ENCODE measurements at regions not wholly inside any gene's neighbourhood (a gene's known extent, or its start where the extent isn't known, plus 50 kb on each side); places are given as distances from the start of the nearest gene placed in this dataset.

DNA sequence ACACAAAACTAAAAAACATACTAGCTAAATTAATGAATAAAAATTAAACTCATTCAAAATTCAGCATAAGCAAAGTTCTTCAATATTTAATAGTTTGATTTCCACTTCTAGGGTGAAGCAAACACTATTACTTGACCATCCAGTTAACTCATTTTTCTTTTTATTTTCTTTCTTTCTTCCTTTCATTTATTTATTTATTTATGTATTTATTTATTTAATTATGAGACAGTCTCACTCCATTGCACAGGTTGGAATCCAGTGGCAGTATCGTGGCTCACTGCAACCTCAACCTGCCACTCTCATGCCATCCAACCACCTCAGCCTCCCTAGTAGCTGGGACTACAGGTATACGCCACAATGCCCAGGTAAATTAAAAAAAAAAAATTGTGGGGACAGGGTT lies 2069.5 kb downstream of the NCAM2 start:
- no peak for TF ChIP-seq CTCF (IDR thresholded peaks at IDR 0.05; ENCODE audit: low read depth, low read length, missing control alignments)
- in situ Hi-C loops (cut with HindIII; ENCODE audit: low sequenced_read_pairs): no loop called here
- H3K4me3 ChIP-seq (ENCODE audit: low read depth, low read length): no peak overlapping the region
- DNase-seq (ENCODE audit: low read depth): no peak

DNA sequence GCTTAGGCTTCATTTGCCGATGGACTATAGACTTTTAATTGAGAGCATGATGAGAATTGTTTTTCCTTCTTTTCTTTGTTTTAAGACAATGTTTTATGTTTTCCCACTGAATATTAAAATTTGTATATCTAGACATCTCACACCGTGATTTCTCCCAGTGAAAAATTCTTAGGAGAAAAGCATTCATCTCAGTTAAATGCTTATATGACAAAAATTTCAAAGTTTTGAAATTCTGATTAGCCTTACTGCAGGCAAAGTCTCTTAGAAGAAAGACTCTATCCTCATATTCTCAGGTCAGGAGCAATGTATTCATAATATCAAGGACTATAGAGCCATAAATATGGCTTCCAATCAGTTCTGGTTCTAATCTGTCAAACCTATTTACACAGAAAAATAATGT lies 2085.0 kb downstream of the NCAM2 start:
- TF ChIP-seq CTCF (IDR thresholded peaks at IDR 0.05; ENCODE audit: low read depth, low read length, missing control alignments): no peak
- in situ Hi-C loops (cut with HindIII; ENCODE audit: low sequenced_read_pairs): no loop called here
- no peak for DNase-seq (ENCODE audit: low read depth)
- no peak overlapping the region for H3K4me3 ChIP-seq (ENCODE audit: low read depth, low read length)

DNA sequence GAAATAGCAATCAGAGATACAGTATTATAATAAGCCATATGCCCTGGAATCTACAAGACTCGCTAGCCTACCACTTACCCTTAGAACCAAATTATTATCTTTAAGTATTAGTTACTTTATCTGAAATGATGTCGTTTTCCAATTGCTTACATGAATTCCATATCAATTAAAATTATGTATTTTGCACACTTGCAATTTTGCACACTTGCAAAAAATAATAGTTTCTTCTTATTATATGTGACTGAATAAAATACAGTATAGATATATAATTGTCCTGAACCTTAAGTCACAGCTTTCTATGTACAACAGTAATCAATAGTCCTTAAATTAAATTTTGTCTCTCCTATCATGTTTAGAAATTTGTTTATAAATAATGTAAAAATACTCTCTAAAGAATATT lies 2095.1 kb downstream of the NCAM2 start:
- in situ Hi-C loops (cut with HindIII; ENCODE audit: low sequenced_read_pairs): no loop called here
- no peak for TF ChIP-seq CTCF (IDR thresholded peaks at IDR 0.05; ENCODE audit: low read depth, low read length, missing control alignments)
- no peak overlapping the region for H3K4me3 ChIP-seq (ENCODE audit: low read depth, low read length)
- DNase-seq (ENCODE audit: low read depth): no peak

- no peak overlapping the region for H3K4me3 ChIP-seq (ENCODE audit: low read depth, low read length)
- in situ Hi-C loops (cut with HindIII; ENCODE audit: low sequenced_read_pairs): no loop called here
- DNase-seq (ENCODE audit: low read depth): no peak
- no peak for TF ChIP-seq CTCF (IDR thresholded peaks at IDR 0.05; ENCODE audit: low read depth, low read length, missing control alignments)
Observed at GRCh38 chr21:23099185-23099584, 2101.0 kb downstream of the NCAM2 start.

DNA sequence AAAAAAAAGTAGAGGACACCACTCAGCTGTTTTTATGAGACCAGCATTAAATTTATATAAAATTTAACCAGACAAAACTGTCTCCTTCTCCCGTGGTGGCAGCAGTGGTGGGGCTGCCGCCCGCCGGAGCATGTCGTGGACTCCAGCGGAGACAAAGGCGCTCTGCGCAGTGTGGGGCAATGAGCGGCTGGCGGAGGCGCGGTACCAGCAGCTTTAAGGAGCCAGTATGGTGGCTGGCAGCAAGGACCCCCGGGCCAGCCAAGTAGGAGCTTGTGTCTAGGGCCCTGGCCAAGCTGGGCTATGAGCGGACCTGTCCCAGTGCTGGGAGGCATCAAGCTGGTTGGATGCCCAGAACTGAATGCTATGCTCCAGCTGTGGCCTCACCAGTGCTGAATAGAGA lies 2102.9 kb downstream of the NCAM2 start:
- in situ Hi-C loops (cut with HindIII; ENCODE audit: low sequenced_read_pairs): no loop called here
- no peak for TF ChIP-seq CTCF (IDR thresholded peaks at IDR 0.05; ENCODE audit: low read depth, low read length, missing control alignments)
- DNase-seq (ENCODE audit: low read depth): no peak
- H3K4me3 ChIP-seq (ENCODE audit: low read depth, low read length): no peak overlapping the region

GRCh38 chr21:23108533-23108932 lies 2110.3 kb downstream of the NCAM2 start:
- DNase-seq (ENCODE audit: low read depth): no peak
- in situ Hi-C loops (cut with HindIII; ENCODE audit: low sequenced_read_pairs): no loop called here
- no peak overlapping the region for H3K4me3 ChIP-seq (ENCODE audit: low read depth, low read length)
- TF ChIP-seq CTCF (IDR thresholded peaks at IDR 0.05; ENCODE audit: low read depth, low read length, missing control alignments): no peak

GRCh38 chr21:23111070-23111600 lies 2112.9 kb downstream of the NCAM2 start:
- no peak overlapping the region for H3K4me3 ChIP-seq (ENCODE audit: low read depth, low read length)
- in situ Hi-C loops (cut with HindIII; ENCODE audit: low sequenced_read_pairs): no loop called here
- DNase-seq (ENCODE audit: low read depth): no peak
- TF ChIP-seq CTCF (IDR thresholded peaks at IDR 0.05; ENCODE audit: low read depth, low read length, missing control alignments): no peak
